Adrenal gland (tissue), 9 donors: ENCODE measurements at regions not wholly inside any gene's neighbourhood (a gene's known extent, or its start where the extent isn't known, plus 50 kb on each side); places are given as distances from the start of the nearest gene placed in this dataset.

ENCODE experiments used
- DNase-seq, 7 donors: peaks; one replicate each; pipeline ENCODE4 v3.0.0-alpha.2; 2019 to 2020
- H3K27ac ChIP-seq, 5 donors: fragments of 200-600 bp; sonication (generic) in 4 of 5; 1 replicate in 3 of 5; 2 replicates in 2 of 5; pipeline versions ENCODE4 v1.5.1 to v1.8.0; 2016 to 2020; ENCODE audit warnings: mild to moderate bottlenecking in 1 of 5
- H3K27me3 ChIP-seq: fragments of 200-600 bp; 2 replicates; pipeline ENCODE4 v1.8.0; 2021
- H3K36me3 ChIP-seq, 2 donors: fragments of 200-600 bp; replicated peaks in 1 of 2; 1 replicate in 1 of 2; 2 replicates in 1 of 2; pipeline versions ENCODE4 v1.5.1 to v1.8.0; 2018 to 2022
- H3K4me1 ChIP-seq, 2 donors: fragments of 200-600 bp; replicated peaks in 1 of 2; 1 replicate in 1 of 2; 2 replicates in 1 of 2; pipeline versions ENCODE4 v1.5.1 to v1.8.0; 2018 to 2021
- H3K4me3 ChIP-seq, 4 donors: fragments of 200-600 bp; sonication (generic) in 3 of 4; one replicate each; pipeline ENCODE4 v1.5.1; 2016 to 2018
- H3K9me3 ChIP-seq, 3 donors: fragments of 200-600 bp; sonication (generic) in 1 of 3; replicated peaks in 1 of 3; 1 replicate in 2 of 3; 2 replicates in 1 of 3; pipeline versions ENCODE4 v1.5.1 to v1.8.0; 2016 to 2021
- POLR2A ChIP-seq, 2 donors: fragments of 450-650 bp; IDR thresholded peaks; one replicate each; pipeline ENCODE4 v1.6.1; 2017; ENCODE audit warnings: antibody characterized with exemption in 2 of 2, mild to moderate bottlenecking in 2 of 2, moderate library complexity in 1 of 2
- WGBS, 4 donors: extraction: QIAGEN DNeasy Blood & Tissue Kit in 2 of 4; methylation state at CpG; one replicate each; pipeline versions ENCODE4 v1.1.5 to v1.1.7; 2013 to 2017; 5-methylcytosine and 5-hydroxymethylcytosine counted together
- intact Hi-C, 2 donors: fragments of 100-400 bp; cut with DNase I; formaldehyde crosslinking; loops; one replicate each; pipeline versions ENCODE4 v1.14.1 to v1.15.0; 2022 to 2023
- TF ChIP-seq, protein P1 (sequence below), 6 experiments: fragments of 450-650 bp in 4 of 6; fragments of 200-600 bp in 2 of 6; sonication (generic) in 1 of 6; IDR thresholded peaks; 1 replicate in 5 of 6; 2 replicates in 1 of 6; pipeline versions ENCODE4 v1.5.1 to v1.8.0; 2016 to 2021; ENCODE audit warnings: antibody characterized with exemption in 6 of 6, mild to moderate bottlenecking in 2 of 6, moderate library complexity in 1 of 6
- donor health status: healthy with polysubstance abuse.
- donor health status: Bipolar disorder and iron deficiency.
- donor health status: DM: yes; HTN: yes; CAD: no.
- donor health status: DM: no; HTN: no; CAD: no.
- donor health status: DM: no; HTN: no; CAD: no.

DNA sequence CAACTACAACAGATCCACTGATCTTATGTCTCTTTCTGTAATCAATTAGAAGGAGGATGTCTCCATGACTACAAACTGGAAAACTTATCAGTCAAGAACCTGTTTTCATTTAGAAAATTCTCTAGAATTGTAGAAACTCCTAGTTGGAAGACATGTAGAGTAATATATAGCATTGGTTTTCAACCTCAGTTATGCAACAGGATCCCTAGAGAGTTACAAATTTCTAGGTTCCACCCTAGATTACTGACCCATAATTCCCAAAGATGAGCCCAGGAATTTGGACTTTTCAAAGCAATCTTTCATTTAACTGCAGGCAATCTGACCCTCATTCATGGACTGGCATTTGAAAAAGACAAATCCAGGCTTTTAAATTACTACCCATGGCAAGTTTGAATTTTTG is 116.9 kb upstream of the RAP2B start:
- TF ChIP-seq, protein P1, sequence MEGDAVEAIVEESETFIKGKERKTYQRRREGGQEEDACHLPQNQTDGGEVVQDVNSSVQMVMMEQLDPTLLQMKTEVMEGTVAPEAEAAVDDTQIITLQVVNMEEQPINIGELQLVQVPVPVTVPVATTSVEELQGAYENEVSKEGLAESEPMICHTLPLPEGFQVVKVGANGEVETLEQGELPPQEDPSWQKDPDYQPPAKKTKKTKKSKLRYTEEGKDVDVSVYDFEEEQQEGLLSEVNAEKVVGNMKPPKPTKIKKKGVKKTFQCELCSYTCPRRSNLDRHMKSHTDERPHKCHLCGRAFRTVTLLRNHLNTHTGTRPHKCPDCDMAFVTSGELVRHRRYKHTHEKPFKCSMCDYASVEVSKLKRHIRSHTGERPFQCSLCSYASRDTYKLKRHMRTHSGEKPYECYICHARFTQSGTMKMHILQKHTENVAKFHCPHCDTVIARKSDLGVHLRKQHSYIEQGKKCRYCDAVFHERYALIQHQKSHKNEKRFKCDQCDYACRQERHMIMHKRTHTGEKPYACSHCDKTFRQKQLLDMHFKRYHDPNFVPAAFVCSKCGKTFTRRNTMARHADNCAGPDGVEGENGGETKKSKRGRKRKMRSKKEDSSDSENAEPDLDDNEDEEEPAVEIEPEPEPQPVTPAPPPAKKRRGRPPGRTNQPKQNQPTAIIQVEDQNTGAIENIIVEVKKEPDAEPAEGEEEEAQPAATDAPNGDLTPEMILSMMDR (IDR thresholded peaks at IDR 0.05): no peak
- no peak for TF ChIP-seq POLR2A (IDR thresholded peaks at IDR 0.05)
- Histone ChIP-seq H3K9me3 (no peaks in the 10 kb centered on the region), H3K4me1 (no peaks in the 10 kb centered on the region), H3K27ac (no peak overlapping the region), H3K27me3 (no peaks in the 10 kb centered on the region), H3K4me3 (no peak overlapping the region), H3K36me3 (no peaks in the 10 kb centered on the region)
- no peak for DNase-seq
- intact Hi-C loops: no loop called here

DNA sequence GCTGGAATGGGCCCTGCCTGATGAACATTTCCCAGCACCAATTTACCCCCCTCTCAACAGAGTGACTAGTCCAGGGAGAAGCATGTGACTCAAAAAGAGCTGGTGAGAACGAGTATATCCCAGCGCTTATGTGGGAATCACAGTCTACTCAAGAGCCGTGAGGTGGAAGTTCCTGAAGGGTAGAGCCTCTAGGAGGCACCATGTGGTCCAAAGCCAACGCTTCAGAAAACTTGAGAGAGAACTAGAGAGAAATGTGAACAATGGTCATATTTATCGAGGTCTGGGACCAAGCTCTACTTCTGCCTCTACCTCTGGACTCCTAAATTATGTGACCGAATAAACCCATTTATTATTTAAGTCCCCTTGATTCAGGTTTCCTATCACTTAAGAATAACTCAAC is 111.0 kb upstream of the RAP2B start:
- no peak for DNase-seq
- no peak overlapping the region for H3K4me3 ChIP-seq
- H3K27me3 ChIP-seq: no peaks in the 10 kb centered on the region
- TF ChIP-seq POLR2A (IDR thresholded peaks at IDR 0.05): no peak
- TF ChIP-seq, protein P1 (IDR thresholded peaks at IDR 0.05): no peak
- no peak overlapping the region for H3K27ac ChIP-seq
- no peaks in the 10 kb centered on the region for H3K9me3 ChIP-seq
- intact Hi-C loops: no loop called here
- H3K36me3 ChIP-seq: no peaks in the 10 kb centered on the region
- H3K4me1 ChIP-seq: no peaks in the 10 kb centered on the region
- 84 to 90% (median 88%) methylated on average over 6 of the region's 6 CpGs for WGBS, 4 donors

DNA sequence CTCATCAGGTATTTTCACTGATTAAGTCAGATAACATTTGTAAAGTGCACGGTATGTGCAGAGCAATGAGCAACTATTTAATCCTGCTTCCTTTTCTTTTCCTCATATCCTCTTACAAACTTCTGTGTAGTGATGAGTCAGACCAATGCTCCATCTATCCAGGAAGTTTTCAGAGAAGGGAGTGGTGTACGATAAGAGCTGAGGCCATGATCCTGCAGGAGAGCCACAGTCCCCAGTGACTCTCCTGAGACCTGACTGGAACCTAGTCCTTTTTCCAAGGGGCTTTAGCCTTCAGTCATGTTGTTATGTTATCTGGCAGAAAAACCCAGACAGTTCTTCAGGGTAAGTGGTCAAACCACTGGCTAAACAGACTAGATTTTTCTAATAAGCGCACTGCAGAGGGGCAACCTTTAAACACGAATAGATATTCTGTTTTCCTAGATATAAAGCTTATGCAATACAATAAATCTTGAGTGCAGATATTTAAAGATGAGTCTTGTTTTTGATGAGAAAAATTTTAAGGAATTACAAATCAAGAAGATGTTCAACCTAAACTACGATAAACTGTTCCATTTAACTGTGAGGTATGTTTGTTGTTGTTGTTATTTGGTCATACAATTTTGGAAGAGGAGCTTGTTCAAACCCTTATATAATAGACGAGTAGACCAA is 110.5 kb upstream of the RAP2B start:
- TF ChIP-seq POLR2A (IDR thresholded peaks at IDR 0.05): no peak
- TF ChIP-seq, protein P1 (IDR thresholded peaks at IDR 0.05): no peak
- H3K4me1 ChIP-seq: no peaks in the 10 kb centered on the region
- no peaks in the 10 kb centered on the region for H3K36me3 ChIP-seq
- H3K9me3 ChIP-seq: no peaks in the 10 kb centered on the region
- no peak for DNase-seq
- H3K4me3 ChIP-seq: no peak overlapping the region
- intact Hi-C loops: no loop called here
- 68 to 73% (median 69%) methylated on average over 6 of the region's 6 CpGs for WGBS, 4 donors
- H3K27ac ChIP-seq: no peak overlapping the region
- H3K27me3 ChIP-seq: no peaks in the 10 kb centered on the region

- Histone ChIP-seq H3K4me1 (no peaks in the 10 kb centered on the region), H3K9me3 (no peaks in the 10 kb centered on the region), H3K27ac (no peak overlapping the region), H3K4me3 (no peak overlapping the region), H3K27me3 (no peaks in the 10 kb centered on the region), H3K36me3 (no peaks in the 10 kb centered on the region)
- intact Hi-C loops: no loop called here
- no peak for TF ChIP-seq POLR2A (IDR thresholded peaks at IDR 0.05)
- TF ChIP-seq, protein P1 (IDR thresholded peaks at IDR 0.05): no peak
- DNase-seq: peak in 4 of 7 donors; percentile 10 to 35 (median 22)
- 35 to 54% (median 49%) methylated on average over 4 of the region's 4 CpGs for WGBS, 4 donors
Measured at GRCh38 chr3:153052096-153052460, 109.9 kb upstream of the RAP2B start.
